ENCODE measurements at regions not wholly inside any gene's neighbourhood (a gene's known extent, or its start where the extent isn't known, plus 50 kb on each side); places are given as distances from the start of the nearest gene placed in this dataset.

DNA sequence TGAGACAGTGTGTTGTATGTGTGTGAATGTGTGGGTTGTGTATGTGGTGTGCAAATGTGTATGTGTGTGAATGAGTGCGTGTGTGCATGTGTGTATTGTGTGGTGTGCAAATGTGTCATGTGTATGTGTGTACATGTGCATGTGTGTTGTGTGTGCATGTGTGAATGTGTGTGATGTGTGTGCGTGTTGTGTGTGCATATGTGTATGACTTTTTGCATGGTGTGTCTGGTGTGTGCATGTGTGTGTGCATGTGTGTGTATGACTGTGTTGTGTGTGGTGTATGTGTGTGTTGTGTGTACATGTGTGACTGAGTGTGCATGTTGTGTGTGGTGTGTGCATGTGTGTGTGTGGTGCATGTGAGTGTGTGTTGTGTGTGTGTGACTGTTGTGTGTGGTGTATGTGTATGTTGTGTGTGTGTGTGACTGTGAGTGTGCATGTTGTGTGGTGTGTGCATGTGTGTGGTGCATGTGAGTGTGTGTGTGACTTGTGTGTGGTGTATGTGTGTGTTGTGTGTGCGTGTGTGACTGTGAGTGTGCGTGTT lies 268.3 kb downstream of the DCDC2C start:
- TF ChIP-seq, protein P1, sequence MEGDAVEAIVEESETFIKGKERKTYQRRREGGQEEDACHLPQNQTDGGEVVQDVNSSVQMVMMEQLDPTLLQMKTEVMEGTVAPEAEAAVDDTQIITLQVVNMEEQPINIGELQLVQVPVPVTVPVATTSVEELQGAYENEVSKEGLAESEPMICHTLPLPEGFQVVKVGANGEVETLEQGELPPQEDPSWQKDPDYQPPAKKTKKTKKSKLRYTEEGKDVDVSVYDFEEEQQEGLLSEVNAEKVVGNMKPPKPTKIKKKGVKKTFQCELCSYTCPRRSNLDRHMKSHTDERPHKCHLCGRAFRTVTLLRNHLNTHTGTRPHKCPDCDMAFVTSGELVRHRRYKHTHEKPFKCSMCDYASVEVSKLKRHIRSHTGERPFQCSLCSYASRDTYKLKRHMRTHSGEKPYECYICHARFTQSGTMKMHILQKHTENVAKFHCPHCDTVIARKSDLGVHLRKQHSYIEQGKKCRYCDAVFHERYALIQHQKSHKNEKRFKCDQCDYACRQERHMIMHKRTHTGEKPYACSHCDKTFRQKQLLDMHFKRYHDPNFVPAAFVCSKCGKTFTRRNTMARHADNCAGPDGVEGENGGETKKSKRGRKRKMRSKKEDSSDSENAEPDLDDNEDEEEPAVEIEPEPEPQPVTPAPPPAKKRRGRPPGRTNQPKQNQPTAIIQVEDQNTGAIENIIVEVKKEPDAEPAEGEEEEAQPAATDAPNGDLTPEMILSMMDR (conservative IDR thresholded peaks at IDR 0.05) = no peak
- TF ChIP-seq ZFX (IDR thresholded peaks at IDR 0.05) = no peak

Data from C4-2B (cell line).